IPS DF 4.7 (cell line): ENCODE measurements at regions not wholly inside any gene's neighbourhood (a gene's known extent, or its start where the extent isn't known, plus 50 kb on each side); places are given as distances from the start of the nearest gene placed in this dataset.

Experiments
- DNase-seq: peaks from one replicate; pipeline ENCODE4 v3.0.0-alpha.2; 2013; ENCODE audit warnings: low spot score; ENCODE audit errors: extremely low read depth

DNA sequence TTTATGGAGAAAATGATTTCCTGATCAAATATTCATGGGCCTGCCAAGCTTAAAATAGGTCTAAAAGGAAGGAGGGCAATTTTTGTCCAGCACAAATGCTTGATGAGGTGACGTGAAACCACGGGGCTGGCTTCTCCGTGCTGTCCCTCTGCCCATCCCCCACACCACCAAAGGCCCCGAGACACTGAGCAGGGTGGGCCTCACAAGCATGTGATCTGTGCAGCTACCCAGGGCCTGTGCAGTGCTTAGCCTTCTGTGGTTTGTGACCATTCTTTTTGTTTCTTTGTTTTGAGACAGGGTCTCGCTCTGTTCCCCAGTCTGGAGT, 94.8 kb upstream of the RTL6 start:
- DNase-seq, result no peak

DNA sequence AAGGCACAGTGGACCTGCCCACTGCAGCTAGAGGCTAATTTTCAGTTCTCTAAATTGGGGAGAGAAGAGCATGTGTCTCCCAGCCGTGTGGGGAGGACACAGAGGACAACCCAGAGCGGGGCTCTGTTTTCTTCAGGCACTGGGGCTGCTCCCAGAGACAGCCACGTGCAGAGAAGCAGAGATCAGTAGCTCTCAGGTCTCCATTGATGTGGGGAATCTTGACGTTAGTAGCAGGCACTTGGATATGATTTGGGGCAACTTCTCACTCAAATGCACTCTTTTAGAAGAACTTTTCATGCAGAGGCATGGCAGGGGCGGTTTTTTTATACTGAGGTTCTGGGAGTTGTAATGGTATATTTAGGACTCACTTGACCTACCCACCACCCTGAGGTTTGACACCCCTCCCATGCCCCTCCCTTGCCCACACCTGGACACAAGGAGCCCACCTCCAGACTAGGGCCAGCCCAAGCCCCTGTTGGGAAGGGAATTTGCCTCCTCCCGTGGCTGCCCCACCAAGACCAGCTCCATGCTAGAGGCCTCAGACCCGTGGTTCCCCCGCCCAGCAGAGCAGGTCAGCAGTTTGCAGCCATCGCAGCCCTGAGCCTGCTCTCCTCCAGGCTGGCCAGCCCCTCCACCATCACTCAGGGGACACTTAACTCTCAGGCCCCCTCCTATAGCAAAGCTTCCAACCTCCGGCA, 94.2 kb upstream of the RTL6 start:
- no peak for DNase-seq

DNA sequence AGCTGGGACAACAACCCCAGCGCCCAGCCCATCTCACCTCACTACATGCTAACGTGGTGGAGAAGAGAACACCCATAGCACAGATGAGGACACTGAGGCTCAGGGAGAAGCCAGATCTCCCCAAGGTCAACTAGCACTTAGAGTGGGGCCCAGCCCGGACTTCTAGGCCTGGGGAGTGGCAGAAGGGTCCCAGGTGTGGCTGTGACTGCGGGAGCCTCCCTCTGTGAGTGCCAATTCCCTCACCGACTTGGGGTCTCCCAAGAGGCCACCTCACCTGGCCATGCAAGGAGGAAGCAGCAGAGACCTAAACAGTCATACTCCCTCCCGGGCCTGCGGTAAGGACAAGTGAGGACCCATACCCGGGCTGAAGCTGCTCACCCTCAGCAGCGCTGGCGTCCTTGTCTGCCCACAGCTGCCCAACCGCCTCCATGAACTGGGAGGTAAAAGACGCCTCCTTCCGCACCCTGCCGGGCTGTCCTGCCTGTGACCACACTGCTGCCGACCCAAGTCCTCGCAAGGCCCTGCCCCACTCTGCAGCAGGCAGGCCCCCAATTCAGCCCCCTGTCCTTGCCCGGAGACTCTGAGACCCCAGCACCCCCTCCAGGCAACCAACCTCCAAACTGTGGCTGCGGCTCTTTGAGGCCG, 93.2 kb upstream of the RTL6 start:
- DNase-seq, result no peak

GRCh38 chr22:44590291-44590690, 92.3 kb upstream of the RTL6 start:
- no peak for DNase-seq

- no peak for DNase-seq
These were observed 91.8 kb upstream of the RTL6 start for GRCh38 chr22:44589831-44590230.

- no peak for DNase-seq
These were observed 90.3 kb upstream of the RTL6 start for GRCh38 chr22:44588348-44588747.

GRCh38 chr22:44587737-44588310, 89.8 kb upstream of the RTL6 start:
- no peak for DNase-seq

- no peak for DNase-seq
These were observed 89.1 kb upstream of the RTL6 start for GRCh38 chr22:44586999-44587736.

DNA sequence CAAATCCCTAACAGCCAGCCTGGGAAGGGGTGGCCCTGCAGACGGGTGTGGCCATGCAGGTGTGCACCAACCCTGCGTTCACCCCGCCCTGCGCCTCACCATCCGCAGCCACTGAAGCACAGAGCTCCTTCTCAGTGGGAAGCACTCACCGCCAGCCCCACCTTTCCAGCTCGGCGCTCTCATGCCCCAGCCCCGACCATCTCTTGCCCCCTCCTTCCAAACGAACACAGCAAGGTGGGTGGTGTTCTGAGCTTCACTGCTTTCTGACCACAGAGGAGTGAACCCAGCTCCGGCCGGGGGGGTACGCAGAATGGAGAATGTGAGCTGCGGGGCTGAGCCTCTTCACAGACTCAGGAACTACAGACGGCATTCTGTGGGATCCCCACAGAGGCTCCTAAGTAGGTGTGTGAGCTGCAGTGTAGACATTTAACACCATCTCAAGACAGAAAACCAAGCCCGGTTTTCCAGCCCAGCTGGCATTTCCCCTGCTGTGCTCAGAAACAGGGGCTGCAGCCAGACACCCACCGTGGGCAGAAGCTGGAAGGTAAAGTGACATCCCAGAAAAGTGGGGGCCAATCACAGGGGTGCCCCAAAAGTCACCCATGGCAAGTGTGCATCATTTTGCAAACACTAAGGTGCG, 88.4 kb upstream of the RTL6 start:
- no peak for DNase-seq

- DNase-seq, result no peak
These were observed 87.7 kb upstream of the RTL6 start for GRCh38 chr22:44585559-44586350.

DNA sequence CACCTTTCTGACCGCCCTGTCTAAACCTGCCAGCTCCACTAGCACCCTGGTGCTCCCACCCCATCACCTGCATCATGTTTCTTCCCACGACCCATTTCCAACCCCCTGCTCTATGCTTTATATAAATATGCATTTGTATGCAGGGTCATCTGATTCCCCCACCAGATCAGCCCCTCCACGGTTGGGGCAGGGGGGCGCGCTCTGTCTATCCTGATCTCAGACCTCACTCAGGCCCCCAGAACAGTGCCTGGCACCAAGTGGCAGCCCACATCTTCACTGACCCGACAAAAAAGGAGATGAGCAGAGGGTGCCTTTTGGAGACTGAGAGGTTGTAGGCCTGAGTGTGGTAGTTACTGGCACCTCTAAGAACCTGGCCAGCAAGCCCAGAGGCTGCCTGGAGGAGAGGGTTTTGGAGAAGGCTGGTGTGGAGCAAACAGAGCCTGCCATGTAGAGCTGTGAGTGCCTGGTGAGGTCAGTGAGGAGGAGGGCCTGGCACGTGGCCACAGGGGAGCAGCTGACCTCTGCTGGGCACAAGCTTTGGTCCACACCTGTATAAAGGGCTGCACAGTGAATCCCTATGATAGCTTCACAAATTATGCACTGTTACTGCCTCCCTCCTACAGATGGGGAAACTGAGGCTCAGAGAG, 86.3 kb upstream of the RTL6 start:
- no peak for DNase-seq

DNA sequence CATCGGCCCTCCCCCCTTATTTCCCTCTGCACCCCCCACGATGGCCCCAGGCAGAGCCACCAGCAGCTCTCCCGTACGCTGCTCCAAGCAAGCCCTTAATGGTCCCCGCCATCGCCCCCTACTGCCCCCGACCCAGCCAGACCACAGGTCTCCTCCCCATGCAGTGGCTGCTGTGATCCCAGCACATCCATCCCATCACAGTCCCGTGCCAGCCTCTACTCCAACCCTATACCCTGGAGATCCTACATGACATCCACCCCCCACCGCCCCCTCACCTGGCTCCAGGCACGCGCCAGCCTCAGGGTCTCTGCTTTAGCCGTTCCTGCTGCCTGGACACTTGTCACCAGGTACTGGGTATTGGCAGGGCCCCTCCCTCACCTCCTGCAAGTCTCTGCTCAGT, 85.8 kb upstream of the RTL6 start:
- no peak for DNase-seq

- no peak for DNase-seq
These were observed 85.2 kb upstream of the RTL6 start for GRCh38 chr22:44583061-44583760.

DNA sequence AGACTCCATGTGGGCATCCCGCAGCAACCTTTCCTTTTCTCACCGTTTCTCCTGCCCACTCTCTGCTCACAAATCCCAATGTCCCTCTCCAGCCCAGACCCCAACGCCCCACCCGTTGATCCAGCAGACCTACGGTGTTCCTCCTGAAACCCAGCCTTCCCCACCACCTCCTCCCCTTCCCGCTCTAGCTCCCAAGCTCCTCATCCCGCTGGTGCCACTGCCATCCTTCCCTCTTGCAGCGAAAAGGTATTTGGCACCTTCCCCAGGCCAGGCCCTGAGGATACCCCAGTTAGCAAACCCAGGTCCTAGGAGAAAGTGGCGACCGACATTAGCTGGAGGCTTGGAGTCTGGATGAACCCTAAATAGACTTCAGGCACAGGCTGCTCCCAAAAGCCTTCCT, 84.0 kb upstream of the RTL6 start:
- DNase-seq, result no peak

DNA sequence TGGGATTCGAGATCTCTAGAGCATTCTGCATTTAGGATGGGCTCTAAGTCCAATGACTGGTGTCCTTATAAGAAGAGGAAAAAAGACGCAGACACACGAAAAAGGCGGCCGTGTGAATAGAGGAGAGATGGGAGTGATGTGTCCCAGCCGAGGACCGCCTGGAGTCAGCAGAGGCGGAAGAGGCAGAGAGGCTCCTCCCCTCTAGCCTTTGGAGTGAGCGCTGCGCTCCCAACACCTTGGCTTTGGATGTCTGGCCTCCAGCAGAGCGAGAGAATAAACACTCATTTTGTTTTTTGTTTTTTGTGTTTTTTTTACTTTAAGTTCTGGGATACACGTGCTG, 83.0 kb upstream of the RTL6 start:
- no peak for DNase-seq

DNA sequence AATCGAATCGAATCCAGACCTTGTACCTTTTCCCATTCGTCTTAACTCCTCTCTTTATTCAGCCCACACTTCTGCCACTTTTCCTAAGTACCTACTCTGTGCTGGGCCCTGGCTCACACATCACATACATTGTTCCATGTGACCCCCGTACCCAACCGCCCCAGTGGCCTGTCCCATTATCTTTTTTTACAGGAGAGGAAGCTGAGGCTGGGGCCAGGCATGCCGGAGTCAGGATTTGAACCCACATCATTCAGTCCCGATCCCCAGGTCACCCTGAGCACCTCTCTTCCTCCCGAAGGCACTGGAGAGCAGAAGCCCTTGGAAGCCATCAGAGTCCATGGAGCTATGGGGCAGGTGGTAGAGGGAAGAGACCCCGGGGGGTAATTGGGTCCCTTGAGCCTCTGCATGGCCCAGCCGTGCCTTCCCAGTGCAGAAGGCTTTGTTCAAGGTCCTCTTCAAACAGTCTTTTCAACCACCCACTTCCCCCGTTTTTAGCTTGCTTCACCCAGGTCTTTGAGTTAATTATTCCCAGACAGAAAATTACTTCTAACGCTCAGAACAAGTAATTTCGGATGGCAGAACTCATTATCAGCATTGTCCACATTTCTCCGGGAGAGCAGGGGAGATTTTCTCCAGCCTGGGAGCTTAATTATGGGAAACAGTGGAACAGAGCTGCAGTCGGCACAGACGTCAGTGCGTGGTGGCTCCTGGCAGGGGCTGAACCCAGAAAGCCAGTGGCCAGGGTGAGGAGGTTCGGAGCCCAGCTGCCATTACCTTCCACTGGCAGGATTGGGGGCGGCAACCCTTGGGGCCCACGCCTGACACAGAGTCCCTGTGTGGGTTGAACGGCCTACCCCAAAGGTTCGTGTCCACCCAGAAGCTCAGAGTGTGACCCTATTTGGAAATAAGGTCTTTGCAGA, 82.4 kb upstream of the RTL6 start:
- DNase-seq, result no peak

GRCh38 chr22:44578516-44579230, 80.6 kb upstream of the RTL6 start:
- no peak for DNase-seq

- DNase-seq, result no peak
These were observed 80.1 kb upstream of the RTL6 start for GRCh38 chr22:44578110-44578457.
